Tibial nerve (tissue), 3 donors: ENCODE measurements at regions not wholly inside any gene's neighbourhood (a gene's known extent, or its start where the extent isn't known, plus 50 kb on each side); places are given as distances from the start of the nearest gene placed in this dataset.

Experiments used
- POLR2A ChIP-seq, 2 donors: fragments of 450-650 bp; IDR thresholded peaks; one replicate each; pipeline ENCODE4 v1.6.1; 2017; ENCODE audit warnings: antibody characterized with exemption in 2 of 2, mild to moderate bottlenecking in 2 of 2, moderate library complexity in 2 of 2
- TF ChIP-seq, protein P1 (sequence below), 5 experiments: fragments of 200-600 bp in 3 of 5; fragments of 450-650 bp in 2 of 5; sonication (generic) in 3 of 5; IDR thresholded peaks; one replicate each; pipeline ENCODE4 v1.5.1; 2016 to 2019; ENCODE audit warnings: antibody characterized with exemption in 5 of 5, mild to moderate bottlenecking in 3 of 5, moderate library complexity in 2 of 5

DNA sequence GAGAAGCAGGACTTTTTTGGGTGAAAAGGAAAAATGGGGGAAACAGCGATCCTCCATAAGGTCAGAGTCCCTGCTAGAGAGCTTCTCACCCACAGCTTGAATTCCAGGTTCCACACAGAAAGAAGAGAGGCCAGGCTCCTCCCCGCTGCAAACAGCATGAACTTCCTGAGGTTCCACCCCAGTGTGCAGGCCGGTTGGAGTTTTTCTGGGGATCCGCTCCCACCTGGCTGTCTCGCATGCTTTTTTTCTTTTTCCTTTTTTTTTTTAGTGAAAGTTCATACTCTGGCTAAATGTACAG, 595.1 kb upstream of the ZP4 start:
- TF ChIP-seq, protein P1, sequence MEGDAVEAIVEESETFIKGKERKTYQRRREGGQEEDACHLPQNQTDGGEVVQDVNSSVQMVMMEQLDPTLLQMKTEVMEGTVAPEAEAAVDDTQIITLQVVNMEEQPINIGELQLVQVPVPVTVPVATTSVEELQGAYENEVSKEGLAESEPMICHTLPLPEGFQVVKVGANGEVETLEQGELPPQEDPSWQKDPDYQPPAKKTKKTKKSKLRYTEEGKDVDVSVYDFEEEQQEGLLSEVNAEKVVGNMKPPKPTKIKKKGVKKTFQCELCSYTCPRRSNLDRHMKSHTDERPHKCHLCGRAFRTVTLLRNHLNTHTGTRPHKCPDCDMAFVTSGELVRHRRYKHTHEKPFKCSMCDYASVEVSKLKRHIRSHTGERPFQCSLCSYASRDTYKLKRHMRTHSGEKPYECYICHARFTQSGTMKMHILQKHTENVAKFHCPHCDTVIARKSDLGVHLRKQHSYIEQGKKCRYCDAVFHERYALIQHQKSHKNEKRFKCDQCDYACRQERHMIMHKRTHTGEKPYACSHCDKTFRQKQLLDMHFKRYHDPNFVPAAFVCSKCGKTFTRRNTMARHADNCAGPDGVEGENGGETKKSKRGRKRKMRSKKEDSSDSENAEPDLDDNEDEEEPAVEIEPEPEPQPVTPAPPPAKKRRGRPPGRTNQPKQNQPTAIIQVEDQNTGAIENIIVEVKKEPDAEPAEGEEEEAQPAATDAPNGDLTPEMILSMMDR (IDR thresholded peaks at IDR 0.05) = no peak
- TF ChIP-seq POLR2A (IDR thresholded peaks at IDR 0.05) = no peak
